ENCODE measurements at regions not wholly inside any gene's neighbourhood (a gene's known extent, or its start where the extent isn't known, plus 50 kb on each side); places are given as distances from the start of the nearest gene placed in this dataset.

GRCh38 chr5:28822071-28822470, 1783.7 kb upstream of the CDH9 start:
- Histone ChIP-seq H3K4me1 (ENCODE audit: control insufficient read depth in 2 of 3, insufficient read depth in 2 of 3, low read depth in 1 of 3, low read length in 3 of 3) (no peaks in the 10 kb centered on the region), H3K27ac (ENCODE audit: low read depth in 2 of 2, low read length in 2 of 2) (no peak overlapping the region), H3K4me3 (ENCODE audit: low read length in 3 of 3) (no peak overlapping the region), H3K9ac (ENCODE audit: low read length in 3 of 3) (no peak overlapping the region), H3K36me3 (ENCODE audit: control insufficient read depth in 2 of 3, insufficient read depth in 3 of 3, low read length in 3 of 3) (no peaks in the 10 kb centered on the region), H3K27me3 (ENCODE audit: control insufficient read depth, insufficient read depth, low read length) (no peaks in the 10 kb centered on the region), H3K9me3 (ENCODE audit: control insufficient read depth in 2 of 3, insufficient read depth in 1 of 3, low read length in 3 of 3) (peaks cover 0 to 3% (median 0%) of the 10 kb centered on the region in 3 donors)
- intact Hi-C loops (cut with DNase I), result no loop called here
- FAIRE-seq, result no peak
- TF ChIP-seq CTCF (IDR thresholded peaks at IDR 0.05; ENCODE audit: borderline replicate concordance, extremely low read depth, insufficient read depth), result no peak
- DNase-seq, result no peak

- no peak overlapping the region for H3K9ac ChIP-seq (ENCODE audit: low read length in 3 of 3)
- FAIRE-seq, result no peak
- no peak for TF ChIP-seq CTCF (IDR thresholded peaks at IDR 0.05; ENCODE audit: borderline replicate concordance, extremely low read depth, insufficient read depth)
- no peak overlapping the region for H3K27ac ChIP-seq (ENCODE audit: low read depth in 2 of 2, low read length in 2 of 2)
- no peak overlapping the region for H3K4me3 ChIP-seq (ENCODE audit: low read length in 3 of 3)
- peak in 1 of 5 donors; percentile 3 for DNase-seq
- H3K36me3 ChIP-seq (ENCODE audit: control insufficient read depth in 2 of 3, insufficient read depth in 3 of 3, low read length in 3 of 3), result no peaks in the 10 kb centered on the region
- H3K27me3 ChIP-seq (ENCODE audit: control insufficient read depth, insufficient read depth, low read length), result no peaks in the 10 kb centered on the region
- no peaks in the 10 kb centered on the region for H3K9me3 ChIP-seq (ENCODE audit: control insufficient read depth in 2 of 3, insufficient read depth in 1 of 3, low read length in 3 of 3)
- intact Hi-C loops (cut with DNase I), result no loop called here
- no peaks in the 10 kb centered on the region for H3K4me1 ChIP-seq (ENCODE audit: control insufficient read depth in 2 of 3, insufficient read depth in 2 of 3, low read depth in 1 of 3, low read length in 3 of 3)
Measured at GRCh38 chr5:28810751-28811136, 1772.4 kb upstream of the CDH9 start.

GRCh38 chr5:28809811-28810750, 1771.7 kb upstream of the CDH9 start:
- TF ChIP-seq CTCF (IDR thresholded peaks at IDR 0.05; ENCODE audit: borderline replicate concordance, extremely low read depth, insufficient read depth), result no peak
- no peaks in the 10 kb centered on the region for H3K36me3 ChIP-seq (ENCODE audit: control insufficient read depth in 2 of 3, insufficient read depth in 3 of 3, low read length in 3 of 3)
- no peak overlapping the region for H3K27ac ChIP-seq (ENCODE audit: low read depth in 2 of 2, low read length in 2 of 2)
- no peaks in the 10 kb centered on the region for H3K27me3 ChIP-seq (ENCODE audit: control insufficient read depth, insufficient read depth, low read length)
- intact Hi-C loops (cut with DNase I), result no loop called here
- no peaks in the 10 kb centered on the region for H3K4me1 ChIP-seq (ENCODE audit: control insufficient read depth in 2 of 3, insufficient read depth in 2 of 3, low read depth in 1 of 3, low read length in 3 of 3)
- H3K9ac ChIP-seq (ENCODE audit: low read length in 3 of 3), result no peak overlapping the region
- DNase-seq (peak in 1 of 5 donors; percentile 67), FAIRE-seq (no peak)
- H3K9me3 ChIP-seq (ENCODE audit: control insufficient read depth in 2 of 3, insufficient read depth in 1 of 3, low read length in 3 of 3), result no peaks in the 10 kb centered on the region
- H3K4me3 ChIP-seq (ENCODE audit: low read length in 3 of 3), result no peak overlapping the region
